ENCODE measurements at regions not wholly inside any gene's neighbourhood (a gene's known extent, or its start where the extent isn't known, plus 50 kb on each side); places are given as distances from the start of the nearest gene placed in this dataset.
"Not testable (repeated sequence)": the region's sequence is repeated elsewhere in the genome, so short reads cannot be mapped to it uniquely, and the experiment has no call there.

GRCh38 chr15:68495981-68496705 lies 64.2 kb upstream of the ITGA11 start:
- no peaks in the 10 kb centered on the region for H3K27me3 ChIP-seq (ENCODE audit: insufficient read depth, insufficient read length)
- no peaks in the 10 kb centered on the region for H3K4me1 ChIP-seq (ENCODE audit: insufficient read depth, insufficient read length)
- H3K36me3 ChIP-seq (ENCODE audit: insufficient read depth, insufficient read length, low read length): no peaks in the 10 kb centered on the region
- no peak overlapping the region for H3K4me3 ChIP-seq (ENCODE audit: insufficient read length, low read depth)
- no peak for TF ChIP-seq YY1 (IDR thresholded peaks at IDR 0.05; ENCODE audit: insufficient read depth, insufficient read length)
- no peak for TF ChIP-seq SUZ12 (IDR thresholded peaks at IDR 0.05; ENCODE audit: extremely low read depth, insufficient read depth, insufficient read length)
- no peak for TF ChIP-seq ZNF274 (IDR thresholded peaks at IDR 0.05; ENCODE audit: low read depth, low read length)
- no peaks in the 10 kb centered on the region for H3K9me3 ChIP-seq (ENCODE audit: insufficient read depth, low read length)
- DNase-seq (ENCODE audit: low read depth, low spot score): no peak
- H3K9ac ChIP-seq (ENCODE audit: insufficient read length, low read depth): no peak overlapping the region

DNA sequence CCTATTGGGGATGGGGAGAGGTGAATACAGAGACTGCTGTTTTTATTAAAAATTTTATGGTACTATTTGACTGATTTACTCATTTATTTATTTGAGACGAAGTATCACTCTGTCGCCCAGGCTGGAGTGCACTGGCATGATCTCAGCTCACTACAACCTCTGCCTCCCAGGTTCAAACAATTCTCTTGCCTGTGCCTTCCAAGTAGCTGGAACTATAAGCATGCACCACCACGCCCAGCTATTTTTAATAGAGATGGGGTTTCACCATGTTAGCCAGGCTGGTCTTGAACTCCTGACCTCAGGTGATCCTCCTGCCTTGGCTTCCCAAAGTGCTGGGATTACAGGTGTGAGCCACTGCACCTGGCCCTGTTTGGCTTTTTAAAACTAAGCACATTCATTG lies 64.8 kb upstream of the ITGA11 start:
- not testable (repeated sequence) for DNase-seq (ENCODE audit: low read depth, low spot score)

GRCh38 chr15:68497206-68497910 lies 65.4 kb upstream of the ITGA11 start:
- no peak for DNase-seq (ENCODE audit: low read depth, low spot score)
- no peaks in the 10 kb centered on the region for H3K36me3 ChIP-seq (ENCODE audit: insufficient read depth, insufficient read length, low read length)
- no peak overlapping the region for H3K4me3 ChIP-seq (ENCODE audit: insufficient read length, low read depth)
- H3K4me1 ChIP-seq (ENCODE audit: insufficient read depth, insufficient read length): no peaks in the 10 kb centered on the region
- no peak overlapping the region for H3K9ac ChIP-seq (ENCODE audit: insufficient read length, low read depth)
- H3K27me3 ChIP-seq (ENCODE audit: insufficient read depth, insufficient read length): no peaks in the 10 kb centered on the region
- no peak for TF ChIP-seq YY1 (IDR thresholded peaks at IDR 0.05; ENCODE audit: insufficient read depth, insufficient read length)
- no peak for TF ChIP-seq ZNF274 (IDR thresholded peaks at IDR 0.05; ENCODE audit: low read depth, low read length)
- no peak for TF ChIP-seq SUZ12 (IDR thresholded peaks at IDR 0.05; ENCODE audit: extremely low read depth, insufficient read depth, insufficient read length)
- H3K9me3 ChIP-seq (ENCODE audit: insufficient read depth, low read length): no peaks in the 10 kb centered on the region

More for the DNA sequence above, 64.8 kb upstream of the ITGA11 start:
- H3K9me3 ChIP-seq (ENCODE audit: insufficient read depth, low read length); H3K27me3 ChIP-seq (ENCODE audit: insufficient read depth, insufficient read length); H3K4me1 ChIP-seq (ENCODE audit: insufficient read depth, insufficient read length); H3K36me3 ChIP-seq (ENCODE audit: insufficient read depth, insufficient read length, low read length); H3K4me3 ChIP-seq (ENCODE audit: insufficient read length, low read depth); H3K9ac ChIP-seq (ENCODE audit: insufficient read length, low read depth): not testable (repeated sequence)

DNA sequence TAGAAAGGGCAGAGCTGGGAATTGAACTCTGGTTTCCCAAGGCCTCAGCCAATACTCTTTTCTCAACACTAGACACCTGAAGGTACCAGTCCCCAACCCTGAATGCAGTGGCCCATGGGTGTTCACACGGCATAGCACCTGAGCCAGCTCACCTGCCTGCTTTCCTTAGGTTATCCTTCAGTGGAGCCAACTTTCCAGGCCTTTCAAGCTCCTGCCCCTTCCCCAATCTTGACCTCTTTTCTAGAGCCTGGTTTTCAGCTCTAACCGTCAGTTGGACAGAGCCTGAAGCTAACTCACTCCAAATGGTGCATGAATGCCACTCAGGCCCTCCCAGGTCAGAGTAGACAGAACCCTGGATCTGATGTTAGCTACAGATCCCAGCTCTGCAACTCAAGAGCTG lies 66.1 kb upstream of the ITGA11 start:
- no peak for DNase-seq (ENCODE audit: low read depth, low spot score)
- Histone ChIP-seq H3K9ac (ENCODE audit: insufficient read length, low read depth) (no peak overlapping the region), H3K4me1 (ENCODE audit: insufficient read depth, insufficient read length) (no peaks in the 10 kb centered on the region), H3K9me3 (ENCODE audit: insufficient read depth, low read length) (no peaks in the 10 kb centered on the region), H3K4me3 (ENCODE audit: insufficient read length, low read depth) (no peak overlapping the region), H3K27me3 (ENCODE audit: insufficient read depth, insufficient read length) (no peaks in the 10 kb centered on the region), H3K36me3 (ENCODE audit: insufficient read depth, insufficient read length, low read length) (no peaks in the 10 kb centered on the region)
- no peak for TF ChIP-seq SUZ12 (IDR thresholded peaks at IDR 0.05; ENCODE audit: extremely low read depth, insufficient read depth, insufficient read length)
- TF ChIP-seq ZNF274 (IDR thresholded peaks at IDR 0.05; ENCODE audit: low read depth, low read length): no peak
- no peak for TF ChIP-seq YY1 (IDR thresholded peaks at IDR 0.05; ENCODE audit: insufficient read depth, insufficient read length)

DNA sequence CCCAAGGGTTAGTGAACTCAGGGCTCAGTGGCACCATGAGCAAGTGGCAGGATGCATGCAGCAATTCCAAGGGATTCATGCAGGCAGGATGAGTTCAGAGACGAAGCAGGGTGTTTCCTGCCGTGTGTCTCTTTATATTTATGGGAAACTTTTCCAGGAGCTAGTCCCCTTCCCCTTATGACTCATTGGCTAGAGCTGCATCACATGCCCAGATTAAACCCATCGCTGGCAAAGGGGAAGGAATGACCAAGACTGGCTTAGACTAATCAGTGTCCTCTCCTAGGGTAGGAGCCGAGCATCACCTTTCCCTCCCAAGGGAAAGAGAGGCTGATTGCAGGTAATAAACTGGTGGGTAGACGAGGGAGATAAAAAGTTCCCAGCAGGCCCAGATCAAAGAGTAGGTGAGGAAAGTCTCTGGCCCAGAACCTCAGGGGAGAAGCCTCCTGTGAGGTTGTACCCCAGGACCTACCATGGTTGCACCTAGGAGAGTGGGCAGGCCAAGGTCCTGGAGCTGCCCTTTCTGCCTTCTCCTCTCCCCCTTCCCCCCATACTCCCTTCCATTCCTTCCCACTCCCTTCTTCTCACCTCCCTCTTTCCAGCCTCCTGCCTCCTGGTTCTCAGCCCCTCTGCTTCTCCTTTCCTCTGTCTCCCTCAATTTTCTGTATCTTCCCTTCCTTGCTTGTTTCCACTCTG lies 67.8 kb upstream of the ITGA11 start:
- no peaks in the 10 kb centered on the region for H3K4me1 ChIP-seq (ENCODE audit: insufficient read depth, insufficient read length)
- H3K4me3 ChIP-seq (ENCODE audit: insufficient read length, low read depth): no peak overlapping the region
- no peak overlapping the region for H3K9ac ChIP-seq (ENCODE audit: insufficient read length, low read depth)
- no peaks in the 10 kb centered on the region for H3K27me3 ChIP-seq (ENCODE audit: insufficient read depth, insufficient read length)
- no peaks in the 10 kb centered on the region for H3K9me3 ChIP-seq (ENCODE audit: insufficient read depth, low read length)
- H3K36me3 ChIP-seq (ENCODE audit: insufficient read depth, insufficient read length, low read length): no peaks in the 10 kb centered on the region
- TF ChIP-seq YY1 (IDR thresholded peaks at IDR 0.05; ENCODE audit: insufficient read depth, insufficient read length) (no peak), SUZ12 (IDR thresholded peaks at IDR 0.05; ENCODE audit: extremely low read depth, insufficient read depth, insufficient read length) (no peak), ZNF274 (IDR thresholded peaks at IDR 0.05; ENCODE audit: low read depth, low read length) (no peak)
- DNase-seq (ENCODE audit: low read depth, low spot score): no peak

DNA sequence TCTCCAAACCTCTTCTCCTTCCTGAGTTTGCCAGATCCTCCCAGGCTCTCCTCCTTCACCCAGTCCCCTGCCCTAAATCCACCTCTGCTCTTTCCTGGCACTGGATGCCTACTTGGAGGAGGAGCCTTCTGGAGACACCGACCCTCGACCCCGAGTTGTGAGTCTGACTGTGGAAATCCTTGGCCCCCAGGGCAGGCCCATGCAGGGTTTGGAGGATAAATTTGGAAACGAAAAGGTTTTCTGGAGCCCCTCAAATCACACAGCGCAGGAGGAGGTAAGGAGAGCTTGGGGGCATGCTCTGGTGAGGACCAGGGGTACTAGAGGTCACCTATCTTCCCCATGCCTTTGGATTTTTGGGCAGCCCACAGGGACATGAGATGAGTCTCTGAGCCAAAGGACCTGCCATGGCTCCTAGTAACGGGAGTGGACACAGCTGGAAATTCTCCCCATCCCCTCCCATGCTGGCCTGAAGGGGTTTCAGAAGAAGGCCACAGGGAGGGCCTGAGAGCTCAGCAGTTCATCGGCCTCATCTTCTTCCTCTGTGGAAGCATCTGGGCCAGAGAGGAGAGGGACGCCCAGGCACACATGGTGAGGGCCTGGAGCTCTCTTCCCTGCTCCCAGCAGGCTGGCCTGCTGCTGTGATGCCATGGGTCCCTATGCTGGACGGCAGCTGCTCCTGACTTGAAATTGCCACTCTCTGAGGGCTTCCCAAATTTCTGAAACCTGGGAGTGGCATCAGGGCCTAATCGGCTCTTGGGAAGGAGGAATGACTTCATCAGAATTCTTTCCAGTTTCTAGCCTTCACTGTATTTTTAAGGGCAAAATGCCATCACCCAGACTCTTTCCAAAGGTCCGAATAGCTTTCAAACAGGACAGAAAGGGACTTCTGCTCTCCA lies 68.6 kb upstream of the ITGA11 start:
- H3K27me3 ChIP-seq (ENCODE audit: insufficient read depth, insufficient read length): no peaks in the 10 kb centered on the region

More for the DNA sequence above, 68.6 kb upstream of the ITGA11 start:
- H3K36me3 ChIP-seq (ENCODE audit: insufficient read depth, insufficient read length, low read length): no peaks in the 10 kb centered on the region
- no peaks in the 10 kb centered on the region for H3K9me3 ChIP-seq (ENCODE audit: insufficient read depth, low read length)
- no peak for DNase-seq (ENCODE audit: low read depth, low spot score)
- no peak overlapping the region for H3K4me3 ChIP-seq (ENCODE audit: insufficient read length, low read depth)
- H3K4me1 ChIP-seq (ENCODE audit: insufficient read depth, insufficient read length): no peaks in the 10 kb centered on the region
- H3K9ac ChIP-seq (ENCODE audit: insufficient read length, low read depth): no peak overlapping the region
- TF ChIP-seq SUZ12 (IDR thresholded peaks at IDR 0.05; ENCODE audit: extremely low read depth, insufficient read depth, insufficient read length) (no peak), YY1 (IDR thresholded peaks at IDR 0.05; ENCODE audit: insufficient read depth, insufficient read length) (no peak), ZNF274 (IDR thresholded peaks at IDR 0.05; ENCODE audit: low read depth, low read length) (no peak)

Measured in NT2/D1 (cell line).